Hippocampal formation (tissue), 2 donors: ENCODE measurements at regions not wholly inside any gene's neighbourhood (a gene's known extent, or its start where the extent isn't known, plus 50 kb on each side); places are given as distances from the start of the nearest gene placed in this dataset.
A peak's percentile ranks its signal among the peaks of the same experiment; 100 is the strongest.
"Not testable (repeated sequence)": the region's sequence is repeated elsewhere in the genome, so short reads cannot be mapped to it uniquely, and the experiment has no call there.

Source experiments
- DNase-seq, 2 donors: peaks; one replicate each; lab custom pipeline; 2025; lab: John Stamatoyannopoulos, UW

DNA sequence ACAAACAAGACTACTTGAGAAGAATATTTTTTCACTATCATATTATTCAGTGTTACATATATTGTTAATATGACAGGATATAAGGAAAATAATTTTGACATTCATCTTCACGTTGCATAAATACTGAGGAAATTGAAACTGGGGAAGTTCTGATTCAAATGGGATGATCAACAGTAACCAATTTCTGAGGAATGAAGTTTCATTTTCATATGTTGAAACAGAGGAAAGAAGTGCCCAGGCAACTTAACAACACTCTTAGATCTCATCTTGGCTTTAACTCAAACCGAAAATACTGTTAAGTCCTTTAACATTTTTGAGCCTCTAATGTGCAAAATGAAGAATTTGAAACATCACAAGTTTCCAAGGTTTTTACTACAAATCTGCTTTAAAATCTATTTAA, 612.2 kb upstream of the VRK2 start:
- DNase-seq: no peak

DNA sequence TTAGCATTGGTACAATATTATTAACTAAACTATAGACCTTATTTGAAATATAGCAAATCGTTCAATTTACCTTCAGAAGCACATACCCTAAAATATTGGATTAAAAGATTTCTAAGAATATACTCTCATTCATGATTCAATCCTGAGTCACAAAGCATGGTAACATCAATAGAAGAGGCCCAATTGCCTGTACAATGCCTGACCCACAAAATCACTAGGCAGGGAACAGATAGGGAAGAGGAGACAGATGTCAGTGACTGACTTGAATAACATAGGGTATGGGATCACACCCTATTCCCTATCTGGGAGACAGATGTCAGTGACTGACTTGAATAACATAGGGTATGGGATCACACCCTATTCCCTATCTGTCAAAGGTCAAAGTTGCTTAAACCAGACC, 611.6 kb upstream of the VRK2 start:
- DNase-seq: no peak

DNA sequence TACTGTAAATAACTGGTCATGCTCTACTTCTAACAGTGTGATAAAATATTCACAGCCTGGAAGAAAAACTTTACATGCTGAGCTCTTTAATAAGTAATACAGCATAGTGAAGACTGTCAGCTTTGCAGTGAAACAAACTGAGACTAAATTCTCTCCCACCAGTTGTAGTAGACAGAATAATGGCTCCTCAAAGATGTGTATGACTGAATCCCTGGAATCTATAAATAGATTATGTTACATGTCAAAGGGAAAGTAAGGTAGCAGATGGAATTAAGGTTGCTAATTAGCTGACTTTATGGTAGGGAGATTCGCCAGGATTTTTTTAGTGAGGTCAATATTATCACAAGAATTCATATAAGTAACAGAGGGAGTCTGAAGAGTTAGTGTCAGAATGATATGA, 609.5 kb upstream of the VRK2 start:
- no peak for DNase-seq

DNA sequence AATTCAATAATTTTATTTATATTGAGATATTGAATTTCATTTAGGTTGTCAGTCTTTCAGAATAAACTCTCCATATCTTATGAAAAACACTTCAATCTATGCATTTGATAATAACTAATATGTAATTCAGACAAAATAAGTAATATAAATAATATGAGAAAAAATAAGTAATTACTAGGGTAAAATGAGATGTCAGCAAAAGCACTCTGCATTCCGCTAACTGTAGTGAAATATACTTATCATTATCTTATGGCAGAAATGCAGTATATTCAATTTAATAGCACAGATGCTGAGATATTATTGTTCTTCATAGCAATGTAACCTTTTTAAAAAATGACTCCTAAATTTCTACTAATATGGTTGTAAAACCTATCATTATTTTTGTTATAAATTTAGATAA, 606.2 kb upstream of the VRK2 start:
- no peak for DNase-seq

DNA sequence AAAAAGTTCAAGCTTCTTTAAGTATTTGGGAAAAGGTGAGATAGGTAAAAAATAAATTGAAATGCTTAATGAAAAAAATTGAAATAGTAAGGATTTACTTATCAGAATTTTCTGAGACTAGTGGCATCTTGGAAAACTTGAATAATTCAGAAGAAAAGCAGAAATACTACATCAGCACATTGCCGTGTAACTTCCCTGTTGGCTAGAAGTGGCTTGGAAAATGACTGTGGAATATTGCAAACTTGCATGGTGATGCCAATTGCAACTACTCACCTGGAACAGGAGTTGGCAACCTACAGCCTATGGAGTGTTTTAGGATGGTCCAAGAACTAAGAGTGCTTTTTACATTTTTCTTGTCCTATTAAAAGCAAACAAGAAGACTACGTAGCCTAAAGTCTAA, 603.5 kb upstream of the VRK2 start:
- no peak for DNase-seq

DNA sequence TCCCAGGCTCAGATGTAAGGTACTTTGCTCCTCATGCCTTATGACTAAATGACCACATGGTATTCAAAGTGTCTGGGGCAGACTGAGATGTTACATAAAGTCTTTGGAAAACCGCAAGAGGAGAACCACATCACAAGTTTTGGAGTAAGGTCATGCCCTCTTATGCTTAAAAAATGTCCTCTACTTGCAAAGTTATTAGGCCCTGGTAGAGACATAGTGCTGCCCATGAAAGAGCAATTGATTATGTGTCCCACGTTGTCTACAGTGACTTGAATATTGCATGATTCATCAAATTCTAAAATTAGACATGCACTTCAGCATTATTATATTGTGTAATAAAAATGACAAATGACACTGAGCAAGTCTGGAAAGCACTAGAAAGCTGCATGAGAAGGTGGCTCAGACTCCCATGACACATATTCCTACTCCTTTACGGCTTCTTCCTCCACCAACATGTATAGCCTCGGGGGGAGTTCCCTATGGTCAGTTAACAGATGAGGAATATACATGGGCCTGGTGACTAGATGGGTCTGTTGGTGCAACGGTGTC, 602.6 kb upstream of the VRK2 start:
- DNase-seq: no peak

DNA sequence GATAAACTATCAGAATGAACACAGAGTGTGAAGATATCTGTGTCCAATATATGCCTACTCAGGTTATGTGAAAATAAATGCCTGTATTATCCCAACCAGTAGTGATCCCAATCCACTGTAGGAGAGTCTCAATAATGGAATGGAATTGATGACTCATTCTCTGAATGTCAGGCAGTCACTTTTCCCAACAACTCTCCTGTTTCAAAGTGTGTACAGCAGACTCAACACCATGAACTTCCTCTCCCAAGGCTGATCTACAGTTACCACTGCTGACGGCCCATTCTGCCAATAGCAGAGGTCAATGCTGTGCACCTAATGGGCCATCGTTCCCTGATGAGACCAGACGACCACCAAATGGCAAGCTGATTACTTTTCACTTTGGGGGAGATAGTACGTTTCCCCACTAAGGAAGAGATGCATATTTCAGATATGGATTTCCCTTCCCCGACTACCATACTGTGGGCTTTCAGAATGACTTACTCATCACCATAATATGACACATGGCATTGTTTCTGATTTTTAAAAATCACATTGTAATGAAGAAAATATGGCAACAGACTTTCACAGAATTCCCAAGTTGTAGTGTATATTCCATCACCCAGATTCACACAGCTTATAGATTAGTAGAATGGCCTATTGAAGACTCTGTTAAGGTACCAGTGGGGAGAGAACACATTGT, 601.7 kb upstream of the VRK2 start:
- no peak for DNase-seq

DNA sequence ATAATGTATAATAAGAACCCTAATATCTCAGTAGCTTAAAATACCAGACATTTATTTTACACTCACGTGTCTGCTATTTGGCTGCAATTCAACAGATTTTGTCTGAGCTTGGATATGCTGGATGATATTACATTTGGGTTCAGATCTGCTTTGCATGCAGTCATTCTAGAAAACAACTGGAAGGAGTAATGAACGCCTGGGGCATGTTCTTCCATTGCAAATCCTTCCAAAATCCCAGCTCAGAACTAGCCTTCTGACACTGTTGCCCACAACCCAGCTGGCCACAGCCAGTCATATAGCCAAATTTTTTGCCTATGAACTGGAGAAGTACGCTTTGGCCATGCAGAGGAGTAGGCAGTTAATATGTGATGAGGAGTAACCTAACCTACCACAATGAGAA, 597.8 kb upstream of the VRK2 start:
- DNase-seq: no peak

DNA sequence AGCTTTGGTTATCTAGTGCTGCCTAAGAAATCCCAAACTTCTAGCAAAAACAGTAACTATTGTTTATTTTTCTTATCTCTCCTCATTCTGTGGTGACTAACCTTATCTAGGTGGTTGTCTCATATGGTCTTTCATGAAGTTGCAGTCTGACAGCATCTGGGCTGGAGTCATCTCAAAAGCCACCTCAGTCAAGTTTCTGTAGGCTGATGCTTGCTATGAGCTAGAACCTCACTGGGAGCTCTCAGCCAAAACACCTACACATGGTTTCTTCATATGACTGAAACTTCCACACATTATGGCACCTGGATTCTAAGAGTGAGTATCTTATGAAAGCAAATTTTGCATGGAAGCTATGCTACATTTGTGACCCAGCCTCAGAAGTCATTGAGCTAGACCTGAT, 596.4 kb upstream of the VRK2 start:
- DNase-seq: no peak

DNA sequence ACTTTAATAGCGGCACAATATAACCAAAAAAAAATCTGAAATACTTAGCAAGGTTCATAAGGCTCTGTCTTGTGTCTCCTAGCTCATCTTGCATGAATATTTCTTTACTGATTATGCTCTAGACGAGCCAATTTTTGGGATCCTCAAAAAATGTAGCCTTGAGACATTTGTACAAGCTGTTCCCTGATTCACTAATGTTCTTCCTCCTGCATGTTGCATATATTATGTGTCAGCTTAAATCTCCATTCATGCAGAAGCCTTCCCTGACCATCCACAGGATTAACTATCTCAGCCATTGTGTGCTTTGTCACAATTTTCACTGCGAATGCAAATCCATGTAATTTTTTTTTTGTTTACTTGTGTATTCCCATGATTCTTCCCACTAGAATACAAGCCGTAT, 594.0 kb upstream of the VRK2 start:
- no peak for DNase-seq

DNA sequence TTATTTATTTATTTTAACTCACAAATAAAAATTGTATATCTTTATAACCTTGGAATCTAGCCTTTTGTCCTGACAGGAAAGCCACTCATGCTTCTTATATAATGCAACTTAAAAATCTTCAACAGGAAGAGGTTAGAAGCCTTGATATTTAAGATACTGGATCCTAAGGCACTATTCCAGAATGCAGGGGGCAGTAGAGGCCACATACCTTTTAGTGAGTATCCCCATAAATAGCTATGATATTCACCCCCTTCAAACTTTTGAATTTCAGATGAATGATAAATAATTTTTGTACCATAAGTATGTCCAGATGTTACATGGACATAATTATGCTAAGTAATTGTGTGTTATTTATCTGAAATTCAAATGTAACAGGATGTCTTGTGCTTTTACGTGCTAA, 592.7 kb upstream of the VRK2 start:
- no peak for DNase-seq

DNA sequence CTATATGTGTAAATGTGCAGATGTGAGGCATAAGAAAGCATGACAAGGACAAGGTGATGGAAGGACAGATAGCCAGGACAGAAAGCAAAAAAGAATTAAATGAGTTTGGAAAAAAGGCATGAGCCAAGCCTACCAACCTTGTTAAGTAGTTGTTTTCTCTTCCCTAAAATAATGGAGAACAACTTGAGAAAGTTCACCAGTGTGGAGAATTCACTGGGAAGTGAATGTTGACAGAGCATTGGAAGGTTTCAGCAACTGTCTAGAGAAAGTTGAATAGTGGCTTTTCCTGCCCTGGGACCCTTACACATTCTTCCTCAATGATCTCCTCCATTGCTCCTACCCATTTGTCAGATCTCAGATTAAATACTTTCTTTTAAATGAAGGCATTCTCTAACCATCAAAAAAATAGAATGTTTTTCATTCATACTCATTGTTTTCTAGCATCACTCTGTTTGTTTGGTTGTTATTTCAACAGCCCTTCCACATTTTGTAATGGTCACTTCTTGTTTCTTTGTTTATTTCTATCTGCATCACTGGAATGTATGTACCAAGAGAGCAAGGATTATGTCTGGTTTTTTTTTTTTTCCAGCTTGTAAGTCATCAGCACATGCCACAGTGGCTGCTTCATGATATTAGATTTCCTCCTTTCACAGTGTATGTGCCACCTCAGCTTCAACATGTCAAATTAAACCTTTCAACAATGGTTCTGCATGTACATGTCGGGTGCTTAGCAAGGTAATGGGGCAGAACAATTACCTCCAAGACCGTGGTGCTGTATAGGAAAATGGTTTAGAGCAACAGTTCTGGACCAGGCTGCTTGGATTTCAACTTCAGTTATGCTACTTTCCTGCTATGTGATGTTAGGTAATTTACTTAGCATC, 586.0 kb upstream of the VRK2 start:
- DNase-seq: no peak

DNA sequence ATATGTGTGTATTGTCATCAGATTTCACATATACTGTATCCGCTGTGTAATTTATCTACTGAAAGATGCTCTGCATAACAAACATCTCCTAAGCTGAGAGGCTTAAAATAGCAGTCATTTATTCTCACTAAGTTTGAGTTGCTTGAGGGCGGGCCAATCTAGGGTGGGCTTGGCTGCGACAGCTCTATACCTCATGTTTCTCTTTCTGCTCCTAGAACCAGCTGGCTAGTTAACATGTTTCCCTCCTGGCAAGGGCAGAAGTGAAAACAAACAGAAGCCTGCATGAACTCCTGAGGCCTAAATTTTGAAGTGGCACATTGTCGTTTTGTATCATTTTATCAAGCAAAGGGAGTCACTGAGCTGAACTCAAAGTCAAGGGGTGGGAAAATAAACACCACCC, 585.0 kb upstream of the VRK2 start:
- no peak for DNase-seq

DNA sequence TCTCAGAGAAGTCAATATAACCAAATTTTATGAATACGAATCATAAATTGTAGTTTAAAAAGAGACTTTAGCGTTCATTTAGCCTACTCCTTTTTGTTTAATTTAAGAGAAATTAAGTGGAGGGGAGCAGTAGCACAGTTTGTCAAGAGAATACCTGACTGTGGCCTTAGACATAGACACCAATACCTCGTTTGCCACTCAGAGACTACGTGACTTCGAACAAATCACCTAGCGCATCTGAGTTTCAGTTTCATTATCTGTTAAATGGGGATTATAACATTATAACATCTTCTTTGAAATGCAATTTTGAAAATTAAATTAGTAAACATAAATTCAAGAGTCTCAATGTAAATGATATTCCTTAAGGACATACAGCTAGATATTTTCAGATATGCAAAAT, 581.5 kb upstream of the VRK2 start:
- no peak for DNase-seq

DNA sequence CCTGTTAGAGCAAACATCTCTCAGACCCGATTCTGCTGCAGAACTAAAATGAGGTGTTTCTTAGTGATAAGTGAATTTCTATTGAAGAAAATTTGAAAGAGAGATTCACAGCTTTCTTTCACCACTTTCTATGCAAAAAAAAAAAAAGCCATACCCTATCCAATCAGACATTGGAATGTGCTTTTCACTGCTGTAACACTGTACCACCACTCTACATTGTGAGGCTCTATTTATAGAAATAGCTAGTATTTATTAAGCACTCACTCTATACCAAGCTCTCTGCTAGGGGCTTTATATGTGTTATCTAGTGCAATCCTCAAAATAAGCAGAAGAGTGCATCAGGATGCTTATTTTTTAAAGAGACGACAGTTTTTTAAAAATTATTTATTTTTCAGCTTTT, 580.6 kb upstream of the VRK2 start:
- DNase-seq: no peak

DNA sequence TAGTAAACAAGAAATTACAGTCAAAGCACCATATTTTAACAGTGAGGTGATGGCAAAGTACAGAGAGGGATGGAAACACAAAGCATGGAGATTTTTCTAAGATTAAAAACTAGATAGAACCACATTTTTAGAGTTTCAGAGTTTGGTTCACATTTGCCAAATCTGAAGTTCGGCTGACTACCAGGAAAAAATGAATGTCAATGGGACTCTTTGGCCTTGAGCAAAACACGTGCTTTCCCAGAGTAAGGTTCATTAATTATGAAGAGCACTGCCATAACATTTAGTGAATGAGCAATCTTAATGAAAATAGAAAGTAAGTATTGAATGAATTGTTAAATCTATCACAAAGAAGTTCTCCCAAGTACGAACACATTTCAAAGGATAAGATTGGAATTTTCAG, 571.2 kb upstream of the VRK2 start:
- DNase-seq: no peak

DNA sequence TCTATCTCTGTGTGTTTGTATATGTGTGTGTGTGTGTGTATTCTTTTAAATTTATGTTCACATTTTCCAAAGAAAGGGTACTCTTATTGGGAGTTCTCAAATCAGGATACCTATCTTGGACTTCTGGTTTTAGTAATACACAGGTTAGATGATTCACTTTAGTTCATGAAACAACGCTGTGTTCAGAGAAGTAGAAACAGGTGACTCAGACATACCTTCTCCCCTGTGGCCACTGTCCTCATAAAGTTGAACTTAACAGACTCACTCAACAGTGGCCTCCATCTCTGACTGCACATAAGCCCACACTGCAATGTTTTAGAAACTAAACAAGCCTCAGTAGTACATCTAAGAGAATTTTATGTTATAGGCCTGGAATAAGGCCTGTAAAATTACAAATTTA, 566.6 kb upstream of the VRK2 start:
- no peak for DNase-seq

DNA sequence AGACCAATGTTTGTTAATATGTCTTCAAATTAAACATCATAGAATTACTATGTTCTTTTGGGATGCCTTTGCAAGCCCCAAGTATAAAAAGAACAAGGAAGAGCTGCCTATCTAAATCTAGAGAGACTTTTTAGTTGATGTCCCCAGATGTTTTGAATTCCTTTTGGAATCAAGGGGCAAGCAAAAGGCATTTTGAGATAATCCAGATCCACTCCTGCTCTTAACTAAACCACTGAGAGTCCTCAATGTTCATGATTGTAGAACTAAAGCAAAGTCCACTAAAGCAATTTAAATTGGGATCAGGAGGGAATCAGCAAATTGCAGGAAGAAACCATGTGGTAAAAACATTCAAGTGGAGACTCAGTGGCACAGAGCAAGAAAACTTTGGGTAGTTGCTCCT, 558.5 kb upstream of the VRK2 start:
- DNase-seq: no peak

DNA sequence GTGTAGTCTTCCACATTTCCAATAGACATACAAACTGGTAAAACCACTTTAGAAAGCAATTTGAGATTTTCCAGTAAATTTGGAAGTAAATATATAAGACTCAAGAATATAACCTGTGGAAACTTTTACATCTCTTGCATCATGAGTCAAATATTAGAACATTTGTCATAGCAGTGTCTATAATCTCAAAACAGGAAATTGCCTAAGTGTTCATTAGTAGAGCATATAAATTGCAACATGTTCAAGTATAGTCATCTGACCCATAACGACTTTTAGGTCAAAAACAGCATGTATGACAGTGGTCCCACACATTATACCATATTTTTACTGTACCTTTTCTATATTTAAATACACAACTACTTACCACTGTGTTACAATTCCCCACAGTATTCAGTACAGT, 555.9 kb upstream of the VRK2 start:
- no peak for DNase-seq

DNA sequence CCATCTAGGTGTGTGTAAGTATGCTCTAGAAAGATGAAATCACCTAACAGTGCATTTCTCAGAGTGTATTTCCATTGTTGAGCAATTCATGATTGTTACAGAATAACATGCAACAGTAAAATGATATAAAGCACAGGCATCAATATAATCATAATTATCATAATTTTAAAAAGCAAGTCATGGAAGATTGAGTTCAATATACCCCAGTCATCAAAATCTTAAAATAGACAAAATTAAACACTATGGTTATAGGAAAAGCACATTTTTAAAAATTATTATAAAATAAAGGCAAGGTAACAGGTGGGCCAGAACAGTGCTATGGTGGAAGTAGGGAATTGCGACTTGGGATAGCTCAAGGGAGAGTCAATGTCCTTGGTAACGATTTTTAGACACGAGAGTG, 555.4 kb upstream of the VRK2 start:
- DNase-seq: no peak

DNA sequence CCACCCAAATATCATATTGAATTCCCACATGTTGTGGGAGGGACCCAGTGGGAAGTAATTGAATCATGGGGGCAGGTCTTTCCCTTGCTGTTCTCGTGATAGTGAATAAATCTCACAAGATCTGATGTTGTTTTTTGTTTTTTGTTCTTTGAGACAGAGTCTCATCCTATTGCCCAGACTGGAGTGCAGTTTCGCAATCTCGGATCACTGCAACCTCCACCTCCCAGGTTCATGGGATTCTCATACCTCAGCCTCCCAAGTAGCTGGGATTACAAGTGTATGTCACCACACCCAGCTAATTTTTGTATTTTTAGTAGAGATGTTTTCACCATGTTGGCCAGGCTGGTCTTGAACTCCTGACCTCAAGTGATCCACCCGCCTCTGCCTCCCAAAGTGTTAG, 552.6 kb upstream of the VRK2 start:
- DNase-seq: not testable (repeated sequence)

DNA sequence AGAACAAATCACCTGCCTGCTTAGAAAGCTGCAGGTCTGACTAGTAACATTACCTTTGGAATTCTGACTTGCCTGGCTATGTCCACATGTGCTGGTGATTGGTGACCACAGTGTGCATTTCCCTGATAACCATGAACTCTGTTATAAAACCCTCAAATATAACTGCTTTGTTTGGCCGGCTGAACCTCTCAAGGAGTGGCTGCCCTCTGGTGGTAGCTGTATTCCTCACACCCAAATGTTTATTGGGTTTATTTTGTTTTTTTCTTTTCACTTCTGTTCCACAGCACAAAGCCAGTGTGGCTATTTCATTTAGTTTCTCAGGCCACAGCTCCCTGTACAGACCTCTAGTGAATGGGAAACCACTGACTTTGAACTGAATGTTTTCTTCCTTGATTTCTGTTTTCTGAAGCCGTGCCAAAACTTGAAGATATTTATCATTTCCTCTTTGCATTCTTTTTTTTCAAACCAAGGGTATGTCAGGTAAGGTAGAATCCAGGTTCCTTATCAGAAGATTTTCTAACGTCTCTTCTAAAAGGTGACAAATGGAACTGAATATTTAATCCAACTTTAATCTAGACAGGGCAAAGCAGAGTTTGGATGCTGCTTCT, 549.0 kb upstream of the VRK2 start:
- DNase-seq: peak; percentile 8 to 70

DNA sequence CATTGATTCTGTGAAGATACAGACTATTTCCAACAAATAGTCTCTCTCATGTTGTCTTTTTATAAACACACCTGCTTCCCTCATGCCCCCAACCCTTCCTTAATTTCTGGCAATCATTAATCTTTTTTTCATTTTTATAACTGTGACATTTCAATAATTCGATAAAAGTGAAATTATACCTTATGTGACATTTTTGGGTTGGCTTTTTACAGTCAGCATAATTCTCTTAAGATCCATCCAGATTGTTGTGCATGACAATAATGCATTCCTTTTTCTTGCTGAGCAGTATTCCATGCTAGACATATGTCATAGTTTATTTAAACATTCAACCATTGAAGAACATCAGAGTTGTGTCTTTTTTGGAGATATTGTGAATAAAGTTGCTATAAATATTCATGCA, 541.8 kb upstream of the VRK2 start:
- DNase-seq: no peak
